ENCODE measurements at regions not wholly inside any gene's neighbourhood (a gene's known extent, or its start where the extent isn't known, plus 50 kb on each side); places are given as distances from the start of the nearest gene placed in this dataset.

DNA sequence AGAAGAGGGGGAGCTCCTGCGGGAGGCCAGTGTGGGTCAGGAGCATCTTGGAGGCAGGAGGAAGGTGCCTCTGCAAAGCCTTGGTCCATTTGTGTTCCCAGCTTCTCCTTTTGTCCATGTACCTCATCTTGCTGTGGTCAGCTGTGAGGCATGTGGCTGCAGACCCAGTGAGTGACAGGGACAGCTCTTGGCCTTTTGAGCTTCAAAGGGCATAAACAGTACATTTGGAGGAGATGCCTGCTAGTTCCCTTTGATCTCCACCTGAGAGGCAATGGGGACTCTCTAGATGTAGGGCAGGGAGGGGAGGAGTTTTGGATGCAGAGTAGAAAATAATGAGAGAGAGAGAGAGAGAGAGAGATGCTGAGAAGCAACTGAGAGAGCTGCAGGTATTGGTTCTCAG lies 270.0 kb downstream of the TLE3 start:
- Histone ChIP-seq H3K36me3 (no peaks in the 10 kb centered on the region), H3K4me1 (ENCODE audit: insufficient read depth) (no peaks in the 10 kb centered on the region), H3K27me3 (no peaks in the 10 kb centered on the region), H3K9me3 (no peaks in the 10 kb centered on the region), H3K27ac (no peak overlapping the region), H3K4me3 (no peak overlapping the region)
- intact Hi-C loops (cut with DNase I), result no loop called here
- DNase-seq, result no peak
- 100% methylated on average over 1 of the region's 1 CpG for WGBS, 3 donors
- TF ChIP-seq EP300 (IDR thresholded peaks at IDR 0.05) (no peak), POLR2A (IDR thresholded peaks at IDR 0.05) (no peak)
- TF ChIP-seq, protein P1, sequence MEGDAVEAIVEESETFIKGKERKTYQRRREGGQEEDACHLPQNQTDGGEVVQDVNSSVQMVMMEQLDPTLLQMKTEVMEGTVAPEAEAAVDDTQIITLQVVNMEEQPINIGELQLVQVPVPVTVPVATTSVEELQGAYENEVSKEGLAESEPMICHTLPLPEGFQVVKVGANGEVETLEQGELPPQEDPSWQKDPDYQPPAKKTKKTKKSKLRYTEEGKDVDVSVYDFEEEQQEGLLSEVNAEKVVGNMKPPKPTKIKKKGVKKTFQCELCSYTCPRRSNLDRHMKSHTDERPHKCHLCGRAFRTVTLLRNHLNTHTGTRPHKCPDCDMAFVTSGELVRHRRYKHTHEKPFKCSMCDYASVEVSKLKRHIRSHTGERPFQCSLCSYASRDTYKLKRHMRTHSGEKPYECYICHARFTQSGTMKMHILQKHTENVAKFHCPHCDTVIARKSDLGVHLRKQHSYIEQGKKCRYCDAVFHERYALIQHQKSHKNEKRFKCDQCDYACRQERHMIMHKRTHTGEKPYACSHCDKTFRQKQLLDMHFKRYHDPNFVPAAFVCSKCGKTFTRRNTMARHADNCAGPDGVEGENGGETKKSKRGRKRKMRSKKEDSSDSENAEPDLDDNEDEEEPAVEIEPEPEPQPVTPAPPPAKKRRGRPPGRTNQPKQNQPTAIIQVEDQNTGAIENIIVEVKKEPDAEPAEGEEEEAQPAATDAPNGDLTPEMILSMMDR (IDR thresholded peaks at IDR 0.05), result no peak

DNA sequence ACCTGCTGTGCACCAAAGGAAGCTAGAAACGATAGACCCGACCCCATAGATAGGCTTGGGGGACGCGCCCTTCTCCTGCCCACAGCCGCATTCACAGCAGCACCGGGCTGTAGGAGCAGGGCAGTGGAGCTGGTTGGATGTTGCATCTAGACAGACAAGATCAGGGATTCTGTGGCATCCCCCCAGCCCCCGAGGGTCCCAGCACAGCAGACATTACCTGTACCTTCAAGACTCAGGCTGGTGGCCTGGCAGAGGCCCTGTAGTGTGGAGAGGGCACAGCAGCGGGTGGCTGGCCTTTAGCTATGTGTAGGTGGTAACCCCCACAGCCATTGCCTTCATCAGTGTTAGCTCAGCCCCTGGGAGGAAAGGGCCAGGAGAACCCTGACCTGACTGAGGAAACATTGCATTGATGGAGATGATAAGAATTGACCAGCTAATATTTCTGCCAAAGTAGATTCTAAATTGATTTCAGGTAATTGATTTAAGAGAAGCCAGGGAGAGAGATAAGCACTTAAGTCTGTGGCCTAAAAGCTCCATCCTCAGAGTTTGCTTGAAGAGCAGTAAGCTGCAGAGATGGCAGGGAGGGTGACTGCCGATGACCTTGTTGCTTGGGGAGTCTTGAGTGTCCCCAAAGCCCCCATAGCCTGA lies 269.4 kb downstream of the TLE3 start:
- H3K27ac ChIP-seq, result no peak overlapping the region
- H3K36me3 ChIP-seq, result no peaks in the 10 kb centered on the region
- no peak overlapping the region for H3K4me3 ChIP-seq
- no peak for TF ChIP-seq EP300 (IDR thresholded peaks at IDR 0.05)
- TF ChIP-seq, protein P1 (IDR thresholded peaks at IDR 0.05), result no peak
- 82 to 86% (median 85%) methylated on average over 9 of the region's 9 CpGs for WGBS, 3 donors
- H3K27me3 ChIP-seq, result no peaks in the 10 kb centered on the region
- H3K4me1 ChIP-seq (ENCODE audit: insufficient read depth), result no peaks in the 10 kb centered on the region
- no peak for DNase-seq
- no peaks in the 10 kb centered on the region for H3K9me3 ChIP-seq
- intact Hi-C loops (cut with DNase I), result no loop called here

DNA sequence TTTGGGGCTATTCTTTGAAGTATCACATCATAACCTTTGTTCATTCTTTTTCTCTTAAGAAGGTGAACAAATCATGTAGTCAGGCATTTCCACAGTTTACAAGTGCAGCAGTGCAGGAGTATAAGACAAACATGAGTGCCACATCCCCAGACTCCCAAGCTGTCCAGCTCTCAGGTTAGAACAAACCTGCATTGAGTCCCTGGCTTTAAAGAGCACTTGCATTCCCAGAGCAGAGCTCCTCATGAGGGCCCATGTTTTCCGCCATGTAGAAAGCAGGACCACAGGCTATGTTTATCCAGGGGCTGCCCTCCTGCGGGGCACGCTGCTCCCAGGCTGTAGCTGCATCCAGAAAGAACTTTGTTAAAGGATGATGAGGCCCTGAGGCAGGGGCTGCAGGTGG lies 267.7 kb downstream of the TLE3 start:
- no peaks in the 10 kb centered on the region for H3K27me3 ChIP-seq
- no peak for DNase-seq
- no peaks in the 10 kb centered on the region for H3K9me3 ChIP-seq
- H3K27ac ChIP-seq, result no peak overlapping the region
- no peaks in the 10 kb centered on the region for H3K36me3 ChIP-seq
- WGBS, 3 donors, result 93 to 98% (median 97%) methylated on average over 3 of the region's 3 CpGs
- no peak overlapping the region for H3K4me3 ChIP-seq
- TF ChIP-seq, protein P1 (IDR thresholded peaks at IDR 0.05), result no peak
- no peak for TF ChIP-seq EP300 (IDR thresholded peaks at IDR 0.05)
- no peaks in the 10 kb centered on the region for H3K4me1 ChIP-seq (ENCODE audit: insufficient read depth)
- intact Hi-C loops (cut with DNase I), result no loop called here

DNA sequence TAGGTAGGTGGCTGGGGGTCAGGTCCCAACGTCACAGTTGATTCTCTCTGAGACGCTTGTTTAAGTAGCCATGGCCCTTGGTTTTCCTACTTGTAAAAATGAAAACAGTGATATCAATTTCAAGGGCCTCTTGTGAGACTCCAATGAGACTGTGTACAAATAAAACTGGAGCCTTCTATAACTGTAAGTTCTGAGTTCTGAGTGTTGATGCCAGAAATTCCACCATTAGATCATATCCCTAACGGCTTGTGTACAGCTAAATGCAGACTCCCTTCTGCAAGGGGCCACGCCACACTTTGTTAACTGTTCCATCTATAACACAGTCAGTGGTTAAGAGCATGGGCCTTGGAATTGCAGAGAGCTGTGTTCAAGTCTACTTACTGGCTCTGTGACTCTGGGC lies 267.3 kb downstream of the TLE3 start:
- DNase-seq, result no peak
- Histone ChIP-seq H3K9me3 (no peaks in the 10 kb centered on the region), H3K4me1 (ENCODE audit: insufficient read depth) (no peaks in the 10 kb centered on the region), H3K27me3 (no peaks in the 10 kb centered on the region), H3K27ac (no peak overlapping the region), H3K36me3 (no peaks in the 10 kb centered on the region), H3K4me3 (no peak overlapping the region)
- WGBS, 3 donors, result 56 to 64% (median 58%) methylated on average over 4 of the region's 4 CpGs
- intact Hi-C loops (cut with DNase I), result no loop called here
- TF ChIP-seq POLR2A (IDR thresholded peaks at IDR 0.05) (no peak), EP300 (IDR thresholded peaks at IDR 0.05) (no peak)
- TF ChIP-seq, protein P1 (IDR thresholded peaks at IDR 0.05), result no peak
